ENCODE measurements at regions not wholly inside any gene's neighbourhood (a gene's known extent, or its start where the extent isn't known, plus 50 kb on each side); places are given as distances from the start of the nearest gene placed in this dataset.

GRCh38 chr18:73626859-73627258 is 520.8 kb downstream of the FBXO15 start:
- Histone ChIP-seq H3K4me1 (ENCODE audit: control insufficient read depth, extremely low read depth, insufficient read depth, low read length) (no peaks in the 10 kb centered on the region), H2AFZ (ENCODE audit: low read length) (no peak overlapping the region), H4K20me1 (ENCODE audit: control insufficient read depth, extremely low read depth, insufficient read depth, low read length) (no peaks in the 10 kb centered on the region), H3K27me3 (ENCODE audit: control insufficient read depth, insufficient read depth, low read length) (no peaks in the 10 kb centered on the region), H3K9me3 (ENCODE audit: control insufficient read depth, insufficient read depth, low read depth, low read length) (no peaks in the 10 kb centered on the region), H3K9ac (ENCODE audit: insufficient read depth, low read length) (no peak overlapping the region), H3K4me2 (ENCODE audit: extremely low read depth, insufficient read depth, low read length) (no peak overlapping the region), H3K36me3 (ENCODE audit: control insufficient read depth, insufficient read depth, low read length) (no peaks in the 10 kb centered on the region), H3K79me2 (ENCODE audit: control insufficient read depth, insufficient read depth, low read length) (no peaks in the 10 kb centered on the region), H3K4me3 (replicated peaks in 1 of 4; ENCODE audit: control extremely low read depth in 1 of 4, insufficient read depth in 1 of 4, low read depth in 3 of 4, low read length in 4 of 4) (no peak overlapping the region), H3K27ac (ENCODE audit: insufficient read depth, low read length) (no peak overlapping the region)
- no peak for DNase-seq (ENCODE audit: low read depth in 2 of 2)
- TF ChIP-seq CTCF (conservative IDR thresholded peaks at IDR 0.05 in 1 of 2, IDR thresholded peaks at IDR 0.05 in 1 of 2; ENCODE audit: low read depth in 1 of 2, low read length in 2 of 2) (no peak), EZH2 (IDR thresholded peaks at IDR 0.05; ENCODE audit: low read length, missing control alignments) (no peak)

- no peak overlapping the region for H3K9ac ChIP-seq (ENCODE audit: insufficient read depth, low read length)
- DNase-seq (ENCODE audit: low read depth in 2 of 2) = no peak
- no peak overlapping the region for H3K27ac ChIP-seq (ENCODE audit: insufficient read depth, low read length)
- no peaks in the 10 kb centered on the region for H3K36me3 ChIP-seq (ENCODE audit: control insufficient read depth, insufficient read depth, low read length)
- no peaks in the 10 kb centered on the region for H3K9me3 ChIP-seq (ENCODE audit: control insufficient read depth, insufficient read depth, low read depth, low read length)
- H3K4me3 ChIP-seq (replicated peaks in 1 of 4; ENCODE audit: control extremely low read depth in 1 of 4, insufficient read depth in 1 of 4, low read depth in 3 of 4, low read length in 4 of 4) = no peak overlapping the region
- no peak overlapping the region for H2AFZ ChIP-seq (ENCODE audit: low read length)
- H3K4me2 ChIP-seq (ENCODE audit: extremely low read depth, insufficient read depth, low read length) = no peak overlapping the region
- H3K4me1 ChIP-seq (ENCODE audit: control insufficient read depth, extremely low read depth, insufficient read depth, low read length) = no peaks in the 10 kb centered on the region
- H4K20me1 ChIP-seq (ENCODE audit: control insufficient read depth, extremely low read depth, insufficient read depth, low read length) = no peaks in the 10 kb centered on the region
- H3K27me3 ChIP-seq (ENCODE audit: control insufficient read depth, insufficient read depth, low read length) = no peaks in the 10 kb centered on the region
- H3K79me2 ChIP-seq (ENCODE audit: control insufficient read depth, insufficient read depth, low read length) = no peaks in the 10 kb centered on the region
- no peak for TF ChIP-seq EZH2 (IDR thresholded peaks at IDR 0.05; ENCODE audit: low read length, missing control alignments)
These were observed 521.4 kb downstream of the FBXO15 start for GRCh38 chr18:73626221-73626620.

GRCh38 chr18:73621091-73621490 is 526.5 kb downstream of the FBXO15 start:
- Histone ChIP-seq H3K4me1 (ENCODE audit: control insufficient read depth, extremely low read depth, insufficient read depth, low read length) (no peaks in the 10 kb centered on the region), H3K27ac (ENCODE audit: insufficient read depth, low read length) (no peak overlapping the region), H2AFZ (ENCODE audit: low read length) (no peak overlapping the region), H3K27me3 (ENCODE audit: control insufficient read depth, insufficient read depth, low read length) (no peaks in the 10 kb centered on the region), H4K20me1 (ENCODE audit: control insufficient read depth, extremely low read depth, insufficient read depth, low read length) (no peaks in the 10 kb centered on the region), H3K9me3 (ENCODE audit: control insufficient read depth, insufficient read depth, low read depth, low read length) (no peaks in the 10 kb centered on the region), H3K4me2 (ENCODE audit: extremely low read depth, insufficient read depth, low read length) (no peak overlapping the region), H3K4me3 (replicated peaks in 1 of 4; ENCODE audit: control extremely low read depth in 1 of 4, insufficient read depth in 1 of 4, low read depth in 3 of 4, low read length in 4 of 4) (no peak overlapping the region), H3K79me2 (ENCODE audit: control insufficient read depth, insufficient read depth, low read length) (no peaks in the 10 kb centered on the region), H3K36me3 (ENCODE audit: control insufficient read depth, insufficient read depth, low read length) (no peaks in the 10 kb centered on the region), H3K9ac (ENCODE audit: insufficient read depth, low read length) (no peak overlapping the region)
- TF ChIP-seq EZH2 (IDR thresholded peaks at IDR 0.05; ENCODE audit: low read length, missing control alignments) (no peak), CTCF (conservative IDR thresholded peaks at IDR 0.05 in 1 of 2, IDR thresholded peaks at IDR 0.05 in 1 of 2; ENCODE audit: low read depth in 1 of 2, low read length in 2 of 2) (no peak)
- no peak for DNase-seq (ENCODE audit: low read depth in 2 of 2)

Measured in fibroblast of lung (primary cell).